ENCODE measurements at regions not wholly inside any gene's neighbourhood (a gene's known extent, or its start where the extent isn't known, plus 50 kb on each side); places are given as distances from the start of the nearest gene placed in this dataset.
"Not testable (repeated sequence)": the region's sequence is repeated elsewhere in the genome, so short reads cannot be mapped to it uniquely, and the experiment has no call there.

GRCh38 chr17:28247671-28248555, 71.1 kb upstream of the TMEM97 start:
- DNase-seq (ENCODE audit: low read depth in 3 of 3, low spot score in 2 of 3): no peak

- no peak for DNase-seq (ENCODE audit: low read depth in 3 of 3, low spot score in 2 of 3)
Measured at GRCh38 chr17:28249706-28250105, 69.3 kb upstream of the TMEM97 start.

DNA sequence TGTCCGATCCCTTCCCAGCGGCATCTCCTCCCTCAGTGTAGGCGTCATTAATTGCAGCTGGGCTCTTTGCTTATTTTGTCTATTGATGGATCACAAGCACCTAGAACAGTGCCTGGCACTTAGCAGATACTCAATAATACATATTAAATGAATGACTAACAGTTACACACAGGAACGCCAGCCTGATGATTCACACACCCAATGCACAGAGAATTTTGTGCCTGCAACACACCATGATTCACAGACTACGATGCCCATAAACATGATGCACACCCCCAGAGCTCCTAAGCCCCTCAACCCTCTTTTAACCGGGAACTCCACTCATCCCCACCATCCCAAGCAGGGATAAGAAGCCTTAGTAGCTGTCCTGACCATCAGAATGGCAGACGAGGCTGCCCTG, 66.6 kb upstream of the TMEM97 start:
- no peak for DNase-seq (ENCODE audit: low read depth in 3 of 3, low spot score in 2 of 3)

DNA sequence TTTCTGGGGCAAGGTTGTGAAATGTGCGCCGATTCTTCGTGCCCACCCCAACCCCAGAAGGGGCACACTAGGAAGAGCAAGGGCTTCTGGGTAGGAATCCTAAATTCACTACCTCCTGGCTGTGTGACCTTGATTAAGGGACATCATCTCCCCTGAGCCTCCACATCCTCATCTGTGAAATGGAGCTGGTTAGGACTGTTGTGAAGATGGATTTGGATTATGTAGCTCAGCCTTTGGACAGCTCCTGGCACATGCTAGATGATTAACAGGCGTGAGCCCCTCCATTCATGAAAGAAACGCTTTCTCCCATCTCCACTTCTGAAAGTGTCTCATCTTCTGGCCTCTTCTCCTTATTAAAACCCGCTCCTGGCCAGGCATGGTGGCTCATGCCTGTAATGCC, 65.3 kb upstream of the TMEM97 start:
- no peak for DNase-seq (ENCODE audit: low read depth in 3 of 3, low spot score in 2 of 3)

DNA sequence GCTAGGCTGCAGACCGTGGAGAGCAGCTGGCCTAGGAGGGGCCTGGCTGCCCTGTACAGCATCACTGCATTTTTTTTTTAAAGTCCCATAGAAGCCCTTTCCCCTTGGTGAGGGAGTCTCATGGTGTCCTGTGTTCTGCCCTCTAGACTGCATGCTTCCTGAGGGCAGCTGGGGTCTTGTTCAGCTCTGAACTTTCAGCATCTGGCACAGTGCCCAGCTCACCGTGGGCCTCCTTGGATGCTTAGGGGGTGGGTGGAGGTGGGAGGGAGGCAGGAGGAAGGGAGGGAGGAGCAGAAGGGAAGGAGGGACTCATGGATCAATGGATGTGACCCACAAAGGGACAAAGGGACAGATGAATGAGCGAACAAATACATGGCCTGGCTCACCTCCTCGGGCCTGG, 63.4 kb upstream of the TMEM97 start:
- DNase-seq (ENCODE audit: low read depth in 3 of 3, low spot score in 2 of 3): no peak

DNA sequence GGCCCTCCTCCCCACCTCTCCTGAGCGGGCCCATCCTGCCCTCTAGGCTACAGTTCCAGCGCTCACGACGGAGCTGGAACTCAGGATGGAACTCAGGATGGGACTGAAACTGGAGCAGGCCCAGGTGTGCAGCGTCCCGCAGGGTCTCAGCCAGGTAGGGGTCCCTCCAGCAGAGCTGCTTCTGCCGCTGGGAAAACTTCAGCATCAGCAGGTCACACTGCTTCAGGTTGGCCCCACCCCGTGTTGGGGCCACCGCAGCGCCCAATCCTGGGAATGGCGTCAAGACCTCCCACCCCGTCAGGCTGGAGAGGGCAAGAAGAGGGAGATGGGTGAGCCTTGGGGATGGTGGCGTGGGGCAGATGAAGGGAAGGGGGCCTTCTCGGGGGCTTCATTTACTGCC, 62.6 kb upstream of the TMEM97 start:
- DNase-seq (ENCODE audit: low read depth in 3 of 3, low spot score in 2 of 3): no peak

DNA sequence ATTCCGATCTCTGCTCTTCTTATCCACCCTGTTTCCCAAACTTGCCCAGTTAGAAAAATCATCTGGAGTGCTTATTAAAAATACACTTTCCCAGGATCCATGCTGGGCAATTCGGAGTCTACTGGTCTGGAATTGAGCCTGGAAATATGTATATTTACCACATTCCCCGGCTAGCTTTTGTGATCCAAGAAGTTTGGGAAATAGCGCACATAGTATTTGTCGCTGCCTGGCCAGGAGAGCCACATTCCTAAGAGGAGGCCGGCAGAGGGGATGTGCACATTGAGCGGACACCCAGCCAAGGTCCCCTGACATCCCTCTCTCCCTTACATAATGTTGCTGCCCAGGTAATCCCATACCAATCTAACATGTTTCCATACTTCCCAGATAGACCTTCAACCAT, 62.1 kb upstream of the TMEM97 start:
- DNase-seq (ENCODE audit: low read depth in 3 of 3, low spot score in 2 of 3): no peak

DNA sequence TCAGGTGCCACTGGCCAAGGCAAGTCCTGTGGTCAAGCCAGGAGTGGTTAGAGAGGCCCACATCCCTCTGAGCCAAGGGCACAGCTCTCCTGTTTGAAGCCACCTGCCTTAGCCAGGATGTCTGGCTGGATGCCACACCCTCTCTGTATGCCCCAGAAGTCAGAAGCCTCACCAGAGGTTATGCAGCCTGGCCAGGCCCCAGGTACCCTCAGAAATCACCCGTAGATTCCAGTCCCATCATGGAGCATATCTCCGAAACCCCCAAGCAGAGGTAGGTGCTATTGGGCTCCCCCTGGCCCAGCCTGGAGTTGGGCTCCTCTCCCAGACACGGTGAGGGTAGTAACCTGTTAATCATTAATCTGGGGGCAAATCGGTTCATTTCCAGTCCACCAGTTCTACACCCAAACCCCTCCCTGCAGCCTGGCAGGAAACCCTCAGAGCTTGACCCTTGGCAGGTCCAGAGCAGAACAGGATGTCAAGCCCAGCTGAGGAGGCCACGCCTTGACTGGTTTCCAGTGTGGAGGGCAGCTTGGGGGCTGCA, 60.6 kb upstream of the TMEM97 start:
- DNase-seq (ENCODE audit: low read depth in 3 of 3, low spot score in 2 of 3): peak in 1 of 3 donors; percentile 25

GRCh38 chr17:28261219-28261618, 57.8 kb upstream of the TMEM97 start:
- no peak for DNase-seq (ENCODE audit: low read depth in 3 of 3, low spot score in 2 of 3)

DNA sequence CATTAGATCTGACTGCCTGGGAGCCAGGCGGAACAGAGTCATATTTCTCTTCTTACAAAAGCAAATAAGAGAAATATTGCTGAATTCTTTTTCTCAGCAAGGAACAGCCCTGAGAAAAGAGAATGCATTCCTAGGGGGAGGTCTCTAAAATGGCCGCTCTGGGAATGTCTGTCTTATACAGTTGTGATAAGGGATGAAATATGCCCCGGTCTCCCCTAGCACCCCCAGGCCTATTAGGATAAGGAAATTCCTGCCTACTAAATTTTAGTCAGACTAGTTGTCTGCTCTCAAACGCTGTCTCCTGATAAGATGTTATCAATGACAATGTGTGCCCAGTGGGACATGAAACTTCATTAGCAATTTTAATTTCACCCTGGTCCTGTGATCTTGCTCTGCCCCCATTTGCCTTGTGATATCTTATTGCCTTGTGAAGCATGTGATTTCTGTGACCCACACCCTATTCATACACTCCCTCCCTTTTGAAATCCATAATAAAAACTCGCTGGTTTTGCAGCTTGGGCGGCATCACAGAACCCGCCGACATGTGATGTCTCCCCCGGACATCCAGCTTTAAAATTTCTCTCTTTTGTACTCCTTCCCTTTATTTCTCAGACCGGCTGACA, 56.8 kb upstream of the TMEM97 start:
- not testable (repeated sequence) for DNase-seq (ENCODE audit: low read depth in 3 of 3, low spot score in 2 of 3)

DNA sequence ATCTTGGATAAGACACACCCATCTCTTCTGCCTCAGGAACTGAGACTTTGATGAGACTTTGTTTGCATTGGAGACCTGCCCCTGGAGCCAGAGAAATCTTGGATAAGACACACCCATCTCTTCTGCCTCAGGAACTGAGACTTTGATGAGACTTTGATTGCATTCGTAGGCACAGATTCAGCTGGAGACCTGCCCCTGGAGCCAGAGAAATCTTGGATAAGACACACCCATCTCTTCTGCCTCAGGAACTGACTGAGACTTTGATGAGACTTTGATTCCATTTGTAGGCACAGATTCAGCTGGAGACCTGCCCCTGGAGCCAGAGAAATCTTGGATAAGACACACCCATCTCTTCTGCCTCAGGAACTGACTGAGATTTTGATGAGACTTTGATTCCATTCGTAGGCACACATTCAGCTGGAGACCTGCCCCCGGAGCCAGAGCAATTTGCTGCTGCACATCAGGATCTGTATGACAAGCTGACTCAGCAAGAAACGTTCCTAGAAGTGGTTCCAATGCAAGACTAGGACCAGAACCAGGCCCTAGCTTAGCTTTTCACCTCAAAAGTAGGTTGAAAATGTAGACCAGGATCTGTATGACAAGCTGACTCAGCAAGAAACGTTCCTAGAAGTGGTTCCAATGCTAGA, 54.0 kb upstream of the TMEM97 start:
- DNase-seq (ENCODE audit: low read depth in 3 of 3, low spot score in 2 of 3): not testable (repeated sequence)

DNA sequence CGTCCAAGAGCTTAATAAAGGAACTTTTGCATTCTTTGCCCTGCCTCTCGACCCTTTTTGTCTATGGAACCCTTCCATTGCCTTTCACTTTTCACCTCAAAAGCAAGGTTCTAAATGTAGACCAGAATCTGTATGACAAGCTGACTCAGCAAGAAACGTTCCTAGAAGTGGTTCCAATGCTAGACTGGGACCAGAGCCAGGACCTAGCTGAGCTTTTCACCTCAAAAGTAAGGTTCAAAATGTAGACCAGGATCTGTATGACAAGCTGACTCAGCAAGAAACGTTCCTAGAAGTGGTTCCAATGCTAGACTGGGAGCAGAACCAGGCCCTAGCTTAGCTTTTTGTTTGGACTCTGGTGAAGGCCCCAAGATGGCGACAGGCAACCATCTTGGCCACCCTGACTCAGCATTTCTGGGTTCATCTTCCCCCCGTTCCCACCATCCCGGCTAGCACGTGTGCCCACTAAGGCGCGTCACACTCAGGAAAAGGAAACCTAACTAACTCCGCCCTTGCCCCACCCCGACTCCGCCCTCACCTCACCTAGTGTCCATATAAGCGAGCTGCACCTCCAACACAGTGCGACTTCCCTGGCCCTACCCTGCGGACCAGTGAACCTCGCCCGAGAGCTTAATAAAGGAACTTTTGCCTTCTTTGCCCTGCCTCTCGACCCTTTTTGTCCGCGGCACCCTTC, 53.0 kb upstream of the TMEM97 start:
- not testable (repeated sequence) for DNase-seq (ENCODE audit: low read depth in 3 of 3, low spot score in 2 of 3)

- DNase-seq (ENCODE audit: low read depth in 3 of 3, low spot score in 2 of 3): not testable (repeated sequence)
Measured at GRCh38 chr17:28266547-28266920, 52.5 kb upstream of the TMEM97 start.

GRCh38 chr17:28266926-28267719, 51.9 kb upstream of the TMEM97 start:
- DNase-seq (ENCODE audit: low read depth in 3 of 3, low spot score in 2 of 3): not testable (repeated sequence)

- no peak for DNase-seq (ENCODE audit: low read depth in 3 of 3, low spot score in 2 of 3)
Measured at GRCh38 chr17:28267720-28268609, 51.0 kb upstream of the TMEM97 start.

DNA sequence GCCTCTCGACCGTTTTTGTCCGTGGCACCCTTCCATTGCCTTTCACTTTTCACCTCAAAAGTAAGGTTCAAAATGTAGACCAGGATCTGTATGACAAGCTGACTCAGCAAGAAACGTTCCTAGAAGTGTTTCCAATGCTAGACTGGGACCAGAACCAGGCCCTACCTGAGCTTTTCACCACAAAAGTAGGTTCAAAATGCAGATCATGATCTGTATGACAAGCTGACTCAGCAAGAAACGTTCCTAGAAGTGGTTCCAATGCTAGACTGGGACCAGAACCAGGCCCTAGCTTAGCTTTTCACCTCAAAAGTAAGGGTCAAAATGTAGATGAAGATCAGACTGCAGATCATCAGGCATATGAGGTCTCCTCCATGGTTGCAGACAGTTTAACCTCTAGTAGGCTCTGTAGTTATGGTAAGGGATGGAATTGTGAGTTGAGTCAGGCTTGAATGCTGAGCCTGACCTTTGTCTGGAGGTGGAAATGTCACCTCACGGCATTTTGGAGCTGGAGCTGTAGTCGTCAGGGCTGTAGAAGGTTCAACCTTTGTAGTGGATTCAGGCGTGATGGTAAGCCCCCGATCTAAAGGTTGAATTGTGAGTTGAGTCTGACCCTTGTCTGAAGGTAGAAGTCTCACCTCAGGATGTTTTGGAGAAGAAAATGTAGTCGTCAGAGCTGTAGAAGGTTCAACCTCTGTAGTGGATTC, 50.2 kb upstream of the TMEM97 start:
- DNase-seq (ENCODE audit: low read depth in 3 of 3, low spot score in 2 of 3): no peak
